GM23338 (cell line): ENCODE measurements at regions not wholly inside any gene's neighbourhood (a gene's known extent, or its start where the extent isn't known, plus 50 kb on each side); places are given as distances from the start of the nearest gene placed in this dataset.

ENCODE experiments used
- ATAC-seq: fragments of 200-7000 bp; cut with Tn5 transposase; 3 replicates; pipeline ENCODE4 v1.9.1; 2020
- DNase-seq: peaks from one replicate; pipeline ENCODE4 v3.0.0-alpha.2; 2015; ENCODE audit warnings: low spot score
- H2AFZ ChIP-seq: fragments of 200-600 bp; sonication (generic); 2 replicates; pipeline ENCODE4 v1.8.0; 2016; ENCODE audit warnings: antibody characterized with exemption, mild to moderate bottlenecking, moderate library complexity
- H3F3A ChIP-seq: fragments of 200-600 bp; sonication (generic); replicated peaks from 2 replicates; pipeline ENCODE4 v1.8.0; 2017; ENCODE audit warnings: antibody characterized with exemption, mixed run types, low read depth
- H3K27ac ChIP-seq: fragments of 200-600 bp; sonication (generic); 2 replicates; pipeline ENCODE4 v1.6.1; 2016; ENCODE audit warnings: low read depth
- H3K27me3 ChIP-seq: fragments of 200-600 bp; sonication (generic); 2 replicates; pipeline ENCODE4 v1.8.0; 2016; ENCODE audit warnings: mild to moderate bottlenecking, mixed run types, moderate library complexity; ENCODE audit not compliant: insufficient read depth
- H3K36me3 ChIP-seq: fragments of 200-600 bp; sonication (generic); 2 replicates; pipeline ENCODE4 v1.8.0; 2016; ENCODE audit warnings: mild to moderate bottlenecking; ENCODE audit not compliant: insufficient read depth
- H3K4me1 ChIP-seq: fragments of 200-600 bp; sonication (generic); 2 replicates; pipeline ENCODE4 v1.8.0; 2016; ENCODE audit warnings: mild to moderate bottlenecking, moderate library complexity; ENCODE audit not compliant: insufficient read depth
- H3K4me2 ChIP-seq: fragments of 200-600 bp; sonication (generic); 2 replicates; pipeline ENCODE4 v1.7.1; 2017; ENCODE audit warnings: mixed run types
- H3K4me3 ChIP-seq: fragments of 200-600 bp; sonication (generic); 2 replicates; pipeline ENCODE4 v1.6.1; 2016; ENCODE audit warnings: mixed run types
- H3K79me2 ChIP-seq: fragments of 200-600 bp; sonication (generic); replicated peaks from 2 replicates; pipeline ENCODE4 v1.8.0; 2017; ENCODE audit warnings: mild to moderate bottlenecking; ENCODE audit not compliant: insufficient read depth
- H3K9me2 ChIP-seq: fragments of 200-600 bp; sonication (generic); 2 replicates; pipeline ENCODE4 v1.8.0; 2017; ENCODE audit not compliant: insufficient read depth
- H4K20me1 ChIP-seq: fragments of 200-600 bp; sonication (generic); replicated peaks from 2 replicates; pipeline ENCODE4 v1.8.0; 2017; ENCODE audit warnings: mild to moderate bottlenecking; ENCODE audit not compliant: insufficient read depth
- H3K27ac Mint-ChIP-seq: 2 replicates; pipeline ENCODE4 v1.8.0; 2020; ENCODE audit warnings: inconsistent platforms, mild to moderate bottlenecking, moderate library complexity, mixed read lengths
- H3K27me3 Mint-ChIP-seq: 3 replicates; pipeline ENCODE4 v1.8.0; 2022; ENCODE audit warnings: low read depth, mild to moderate bottlenecking, moderate library complexity, mixed read lengths, inconsistent platforms; ENCODE audit not compliant: insufficient read depth, poor library complexity
- H3K36me3 Mint-ChIP-seq: 3 replicates; pipeline ENCODE4 v1.8.0; 2021; ENCODE audit warnings: low read depth, mild to moderate bottlenecking, inconsistent platforms, moderate library complexity, mixed read lengths
- H3K4me1 Mint-ChIP-seq: 3 replicates; pipeline ENCODE4 v1.8.0; 2020; ENCODE audit warnings: mild to moderate bottlenecking, inconsistent platforms, mixed read lengths
- H3K4me3 Mint-ChIP-seq: 3 replicates; pipeline ENCODE4 v1.8.0; 2021; ENCODE audit warnings: moderate library complexity, mild to moderate bottlenecking, inconsistent platforms, mixed read lengths
- H3K9me3 Mint-ChIP-seq: 3 replicates; pipeline ENCODE4 v1.8.0; 2020; ENCODE audit warnings: moderate library complexity, mild to moderate bottlenecking, inconsistent platforms, mixed read lengths
- CREB1 ChIP-seq: fragments of 250-450 bp; sonication (Bioruptor Pico); IDR thresholded peaks from 2 replicates; pipeline ENCODE4 v1.5.0; 2020; ENCODE audit warnings: low read depth, mild to moderate bottlenecking, moderate library complexity
- EZH2 ChIP-seq: fragments of 200-600 bp; sonication (generic); IDR thresholded peaks from one replicate; pipeline ENCODE4 v1.8.0; 2017; ENCODE audit warnings: antibody characterized with exemption, mild to moderate bottlenecking, low read depth; ENCODE audit not compliant: unreplicated experiment
- EZH2phosphoT487 ChIP-seq: fragments of 200-600 bp; sonication (generic); IDR thresholded peaks from one replicate; pipeline ENCODE4 v1.8.1; 2018; ENCODE audit warnings: antibody characterized with exemption; ENCODE audit not compliant: unreplicated experiment
- JUNB ChIP-seq: IDR thresholded peaks from one replicate; pipeline ENCODE4 v1.6.1; 2016; ENCODE audit warnings: antibody characterized with exemption; ENCODE audit not compliant: unreplicated experiment
- NANOG ChIP-seq: IDR thresholded peaks from 2 replicates; pipeline ENCODE4 v1.6.1; 2016; ENCODE audit warnings: antibody characterized with exemption, borderline replicate concordance
- POLR2AphosphoS5 ChIP-seq: IDR thresholded peaks from 2 replicates; pipeline ENCODE4 v1.6.1; 2016; ENCODE audit warnings: antibody characterized with exemption, low read depth
- REST ChIP-seq: IDR thresholded peaks from one replicate; pipeline ENCODE4 v1.6.1; 2018; ENCODE audit warnings: antibody characterized with exemption; ENCODE audit not compliant: unreplicated experiment
- STAT1 ChIP-seq: IDR thresholded peaks from one replicate; pipeline ENCODE4 v1.6.1; 2016; ENCODE audit warnings: antibody characterized with exemption; ENCODE audit not compliant: unreplicated experiment
- ZNF114 ChIP-seq: fragments of 250-450 bp; sonication (Bioruptor Pico); IDR thresholded peaks from 2 replicates; pipeline ENCODE4 v1.5.0; 2020; ENCODE audit warnings: mild to moderate bottlenecking, moderate library complexity
- ZNF331 ChIP-seq: fragments of 250-450 bp; sonication (Bioruptor Pico); IDR thresholded peaks from 2 replicates; pipeline ENCODE4 v1.5.0; 2020; ENCODE audit warnings: low read depth, mild to moderate bottlenecking, moderate library complexity
- TF ChIP-seq, protein P1 (sequence below): IDR thresholded peaks from 2 replicates; pipeline ENCODE4 v1.6.1; 2016; ENCODE audit warnings: antibody characterized with exemption
- TF ChIP-seq, protein P2 (sequence below), 2 experiments: fragments of 200-600 bp in 1 of 2; sonication (generic) in 1 of 2; conservative IDR thresholded peaks; 2 replicates each; pipeline versions ENCODE4 v1.5.1 to v1.6.1; 2016 to 2017; ENCODE audit warnings: antibody characterized with exemption in 2 of 2, low read depth in 2 of 2, mild to moderate bottlenecking in 2 of 2, moderate library complexity in 1 of 2
- TF ChIP-seq, protein P3 (sequence below): fragments of 250-450 bp; sonication (Bioruptor Pico); IDR thresholded peaks from 2 replicates; pipeline ENCODE4 v1.5.0; 2020; ENCODE audit warnings: mild to moderate bottlenecking, moderate library complexity

DNA sequence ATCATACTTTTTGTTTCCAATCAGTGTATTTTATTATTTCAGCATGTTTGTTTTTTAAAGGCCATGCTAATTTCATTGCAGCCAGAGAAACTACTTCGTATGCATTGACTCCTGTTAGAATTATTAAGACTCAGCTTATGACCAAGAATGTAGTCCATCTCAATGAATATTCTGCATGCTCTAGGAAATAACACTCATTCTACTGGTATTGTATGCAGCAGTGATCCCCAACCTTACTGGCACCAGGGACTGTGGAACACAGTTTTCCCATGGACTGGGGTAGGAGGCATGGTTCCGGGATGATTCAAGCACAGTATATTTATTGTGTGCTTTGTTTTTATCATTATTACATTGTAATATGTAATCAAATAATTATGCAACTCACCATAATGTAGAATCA is 356.9 kb downstream of the DSEL start:
- no peaks in the 10 kb centered on the region for H3F3A ChIP-seq
- H3K4me3 Mint-ChIP-seq: no peak overlapping the region
- ATAC-seq: no peak

More for the DNA sequence above, 356.9 kb downstream of the DSEL start:
- Mint-ChIP-seq H3K4me1 (peaks cover 12% of the 10 kb centered on the region), H3K9me3 (no peaks in the 10 kb centered on the region), H3K27ac (no peak overlapping the region), H3K27me3 (no peaks in the 10 kb centered on the region), H3K36me3 (no peaks in the 10 kb centered on the region)
- Histone ChIP-seq H3K4me3 (no peak overlapping the region), H4K20me1 (no peaks in the 10 kb centered on the region), H3K27ac (no peak overlapping the region), H3K36me3 (no peaks in the 10 kb centered on the region), H2AFZ (no peak overlapping the region), H3K4me1 (peaks cover 14% of the 10 kb centered on the region; the same call in 1 of the 2 replicates), H3K4me2 (no peak overlapping the region), H3K79me2 (no peaks in the 10 kb centered on the region), H3K27me3 (no peaks in the 10 kb centered on the region), H3K9me2 (no peaks in the 10 kb centered on the region; the same call in 1 of the 2 replicates)
- TF ChIP-seq ZNF114 (CRISPR knock-in tag) (no peak), NANOG (no peak), CREB1 (CRISPR knock-in tag) (no peak), ZNF331 (CRISPR knock-in tag) (no peak), JUNB (no peak), EZH2 (no peak), REST (no peak), EZH2phosphoT487 (no peak), POLR2AphosphoS5 (no peak), STAT1 (no peak)
- TF ChIP-seq, protein P1, sequence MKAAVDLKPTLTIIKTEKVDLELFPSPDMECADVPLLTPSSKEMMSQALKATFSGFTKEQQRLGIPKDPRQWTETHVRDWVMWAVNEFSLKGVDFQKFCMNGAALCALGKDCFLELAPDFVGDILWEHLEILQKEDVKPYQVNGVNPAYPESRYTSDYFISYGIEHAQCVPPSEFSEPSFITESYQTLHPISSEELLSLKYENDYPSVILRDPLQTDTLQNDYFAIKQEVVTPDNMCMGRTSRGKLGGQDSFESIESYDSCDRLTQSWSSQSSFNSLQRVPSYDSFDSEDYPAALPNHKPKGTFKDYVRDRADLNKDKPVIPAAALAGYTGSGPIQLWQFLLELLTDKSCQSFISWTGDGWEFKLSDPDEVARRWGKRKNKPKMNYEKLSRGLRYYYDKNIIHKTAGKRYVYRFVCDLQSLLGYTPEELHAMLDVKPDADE: no peak
- TF ChIP-seq, protein P2, sequence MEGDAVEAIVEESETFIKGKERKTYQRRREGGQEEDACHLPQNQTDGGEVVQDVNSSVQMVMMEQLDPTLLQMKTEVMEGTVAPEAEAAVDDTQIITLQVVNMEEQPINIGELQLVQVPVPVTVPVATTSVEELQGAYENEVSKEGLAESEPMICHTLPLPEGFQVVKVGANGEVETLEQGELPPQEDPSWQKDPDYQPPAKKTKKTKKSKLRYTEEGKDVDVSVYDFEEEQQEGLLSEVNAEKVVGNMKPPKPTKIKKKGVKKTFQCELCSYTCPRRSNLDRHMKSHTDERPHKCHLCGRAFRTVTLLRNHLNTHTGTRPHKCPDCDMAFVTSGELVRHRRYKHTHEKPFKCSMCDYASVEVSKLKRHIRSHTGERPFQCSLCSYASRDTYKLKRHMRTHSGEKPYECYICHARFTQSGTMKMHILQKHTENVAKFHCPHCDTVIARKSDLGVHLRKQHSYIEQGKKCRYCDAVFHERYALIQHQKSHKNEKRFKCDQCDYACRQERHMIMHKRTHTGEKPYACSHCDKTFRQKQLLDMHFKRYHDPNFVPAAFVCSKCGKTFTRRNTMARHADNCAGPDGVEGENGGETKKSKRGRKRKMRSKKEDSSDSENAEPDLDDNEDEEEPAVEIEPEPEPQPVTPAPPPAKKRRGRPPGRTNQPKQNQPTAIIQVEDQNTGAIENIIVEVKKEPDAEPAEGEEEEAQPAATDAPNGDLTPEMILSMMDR (conservative IDR thresholded peaks at IDR 0.05; ENCODE audit: low read depth in 2 of 2): no peak
- TF ChIP-seq, protein P3, sequence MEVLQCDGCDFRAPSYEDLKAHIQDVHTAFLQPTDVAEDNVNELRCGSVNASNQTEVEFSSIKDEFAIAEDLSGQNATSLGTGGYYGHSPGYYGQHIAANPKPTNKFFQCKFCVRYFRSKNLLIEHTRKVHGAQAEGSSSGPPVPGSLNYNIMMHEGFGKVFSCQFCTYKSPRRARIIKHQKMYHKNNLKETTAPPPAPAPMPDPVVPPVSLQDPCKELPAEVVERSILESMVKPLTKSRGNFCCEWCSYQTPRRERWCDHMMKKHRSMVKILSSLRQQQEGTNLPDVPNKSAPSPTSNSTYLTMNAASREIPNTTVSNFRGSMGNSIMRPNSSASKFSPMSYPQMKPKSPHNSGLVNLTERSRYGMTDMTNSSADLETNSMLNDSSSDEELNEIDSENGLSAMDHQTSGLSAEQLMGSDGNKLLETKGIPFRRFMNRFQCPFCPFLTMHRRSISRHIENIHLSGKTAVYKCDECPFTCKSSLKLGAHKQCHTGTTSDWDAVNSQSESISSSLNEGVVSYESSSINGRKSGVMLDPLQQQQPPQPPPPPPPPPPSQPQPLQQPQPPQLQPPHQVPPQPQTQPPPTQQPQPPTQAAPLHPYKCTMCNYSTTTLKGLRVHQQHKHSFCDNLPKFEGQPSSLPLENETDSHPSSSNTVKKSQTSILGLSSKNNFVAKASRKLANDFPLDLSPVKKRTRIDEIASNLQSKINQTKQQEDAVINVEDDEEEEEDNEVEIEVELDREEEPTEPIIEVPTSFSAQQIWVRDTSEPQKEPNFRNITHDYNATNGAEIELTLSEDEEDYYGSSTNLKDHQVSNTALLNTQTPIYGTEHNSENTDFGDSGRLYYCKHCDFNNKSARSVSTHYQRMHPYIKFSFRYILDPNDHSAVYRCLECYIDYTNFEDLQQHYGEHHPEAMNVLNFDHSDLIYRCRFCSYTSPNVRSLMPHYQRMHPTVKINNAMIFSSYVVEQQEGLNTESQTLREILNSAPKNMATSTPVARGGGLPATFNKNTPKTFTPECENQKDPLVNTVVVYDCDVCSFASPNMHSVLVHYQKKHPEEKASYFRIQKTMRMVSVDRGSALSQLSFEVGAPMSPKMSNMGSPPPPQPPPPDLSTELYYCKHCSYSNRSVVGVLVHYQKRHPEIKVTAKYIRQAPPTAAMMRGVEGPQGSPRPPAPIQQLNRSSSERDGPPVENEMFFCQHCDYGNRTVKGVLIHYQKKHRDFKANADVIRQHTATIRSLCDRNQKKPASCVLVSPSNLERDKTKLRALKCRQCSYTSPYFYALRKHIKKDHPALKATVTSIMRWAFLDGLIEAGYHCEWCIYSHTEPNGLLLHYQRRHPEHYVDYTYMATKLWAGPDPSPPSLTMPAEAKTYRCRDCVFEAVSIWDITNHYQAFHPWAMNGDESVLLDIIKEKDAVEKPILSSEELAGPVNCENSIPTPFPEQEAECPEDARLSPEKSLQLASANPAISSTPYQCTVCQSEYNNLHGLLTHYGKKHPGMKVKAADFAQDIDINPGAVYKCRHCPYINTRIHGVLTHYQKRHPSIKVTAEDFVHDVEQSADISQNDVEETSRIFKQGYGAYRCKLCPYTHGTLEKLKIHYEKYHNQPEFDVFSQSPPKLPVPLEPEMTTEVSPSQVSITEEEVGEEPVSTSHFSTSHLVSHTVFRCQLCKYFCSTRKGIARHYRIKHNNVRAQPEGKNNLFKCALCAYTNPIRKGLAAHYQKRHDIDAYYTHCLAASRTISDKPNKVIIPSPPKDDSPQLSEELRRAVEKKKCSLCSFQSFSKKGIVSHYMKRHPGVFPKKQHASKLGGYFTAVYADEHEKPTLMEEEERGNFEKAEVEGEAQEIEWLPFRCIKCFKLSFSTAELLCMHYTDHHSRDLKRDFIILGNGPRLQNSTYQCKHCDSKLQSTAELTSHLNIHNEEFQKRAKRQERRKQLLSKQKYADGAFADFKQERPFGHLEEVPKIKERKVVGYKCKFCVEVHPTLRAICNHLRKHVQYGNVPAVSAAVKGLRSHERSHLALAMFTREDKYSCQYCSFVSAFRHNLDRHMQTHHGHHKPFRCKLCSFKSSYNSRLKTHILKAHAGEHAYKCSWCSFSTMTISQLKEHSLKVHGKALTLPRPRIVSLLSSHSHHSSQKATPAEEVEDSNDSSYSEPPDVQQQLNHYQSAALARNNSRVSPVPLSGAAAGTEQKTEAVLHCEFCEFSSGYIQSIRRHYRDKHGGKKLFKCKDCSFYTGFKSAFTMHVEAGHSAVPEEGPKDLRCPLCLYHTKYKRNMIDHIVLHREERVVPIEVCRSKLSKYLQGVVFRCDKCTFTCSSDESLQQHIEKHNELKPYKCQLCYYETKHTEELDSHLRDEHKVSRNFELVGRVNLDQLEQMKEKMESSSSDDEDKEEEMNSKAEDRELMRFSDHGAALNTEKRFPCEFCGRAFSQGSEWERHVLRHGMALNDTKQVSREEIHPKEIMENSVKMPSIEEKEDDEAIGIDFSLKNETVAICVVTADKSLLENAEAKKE: no peak
- no peak for DNase-seq
